HG03460 (cell line): ENCODE measurements at regions not wholly inside any gene's neighbourhood (a gene's known extent, or its start where the extent isn't known, plus 50 kb on each side); places are given as distances from the start of the nearest gene placed in this dataset.

Experiments used
- ATAC-seq: cut with Tn5 transposase; IDR thresholded peaks from one replicate; pipeline ENCODE4 v1.9.1; 2021; ENCODE audit not compliant: unreplicated experiment

DNA sequence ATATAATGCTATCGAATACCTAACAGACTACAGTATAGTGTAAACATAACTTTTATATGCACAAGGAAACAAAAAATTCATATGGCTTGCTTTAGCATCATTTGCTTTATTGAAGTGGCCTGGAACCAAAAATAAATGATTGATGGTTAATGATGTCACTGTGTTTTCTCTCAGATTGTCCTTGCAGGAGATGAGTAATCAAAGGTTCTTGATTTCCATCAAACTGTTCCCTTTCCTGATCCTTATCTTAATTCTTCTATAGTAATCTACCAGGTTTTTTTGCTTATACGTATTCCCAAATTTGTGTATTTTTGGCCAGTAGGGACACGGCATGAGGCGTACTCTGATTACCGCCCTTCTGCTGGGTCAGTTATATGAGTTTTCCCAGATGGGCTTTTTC, 104.9 kb upstream of the CXCR4 start:
- ATAC-seq, result no peak

DNA sequence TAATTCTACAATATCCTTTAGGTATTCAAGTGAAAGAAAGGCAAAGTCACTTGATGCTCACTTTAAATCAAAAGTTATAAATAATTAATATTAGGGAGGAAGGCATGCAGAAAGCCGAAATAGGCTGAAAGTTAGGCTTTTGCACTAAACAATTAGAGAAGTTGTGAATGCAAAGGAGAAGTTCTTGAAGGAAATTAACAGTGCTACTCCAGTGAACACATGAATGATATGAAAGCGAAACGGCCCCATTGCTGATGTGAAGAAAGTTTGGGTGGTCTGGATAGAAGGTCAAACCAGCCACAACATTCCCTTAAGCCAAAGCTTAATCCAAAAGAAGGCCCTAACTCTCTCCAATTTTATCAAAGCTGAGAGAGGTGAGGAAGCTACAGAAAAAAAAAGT, 103.1 kb upstream of the CXCR4 start:
- no peak for ATAC-seq

DNA sequence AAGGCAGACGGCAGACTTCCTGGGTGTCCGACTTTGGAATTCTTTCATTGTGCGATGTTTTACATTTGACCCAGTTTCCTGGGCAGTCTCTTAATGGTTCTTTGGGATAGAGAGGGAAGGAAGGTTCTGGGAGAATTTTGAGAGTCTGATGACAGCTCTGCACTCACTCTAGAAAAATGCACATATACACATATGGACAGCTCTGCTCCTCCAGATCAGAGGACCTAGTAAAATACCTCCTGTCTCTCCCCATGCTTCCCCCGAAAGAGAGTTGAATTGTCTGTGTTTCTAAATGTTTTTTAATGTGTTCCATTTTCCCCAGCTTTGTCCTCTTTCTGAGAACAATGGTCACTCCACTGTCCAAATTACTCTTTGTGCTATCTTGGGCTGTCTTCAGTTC, 102.0 kb upstream of the CXCR4 start:
- no peak for ATAC-seq

DNA sequence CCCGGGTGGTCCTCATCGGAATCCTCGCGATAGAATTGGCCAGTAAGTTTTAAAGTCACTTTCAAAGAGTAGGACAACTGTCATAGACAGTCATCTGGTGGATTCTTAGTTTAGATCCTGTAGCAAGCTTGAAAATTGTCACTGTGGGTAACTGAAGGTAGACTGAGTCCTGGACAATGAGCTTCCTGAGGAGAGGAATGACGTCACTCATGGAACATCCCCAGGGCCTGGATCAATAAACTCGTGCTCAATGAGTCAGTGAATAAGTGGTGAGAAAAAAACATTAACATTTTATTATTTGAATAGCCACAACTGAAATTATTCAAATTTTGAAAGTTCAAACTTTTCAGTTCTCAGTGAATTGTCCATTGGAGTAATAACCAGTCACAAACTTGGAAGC, 101.4 kb upstream of the CXCR4 start:
- ATAC-seq, result no peak

DNA sequence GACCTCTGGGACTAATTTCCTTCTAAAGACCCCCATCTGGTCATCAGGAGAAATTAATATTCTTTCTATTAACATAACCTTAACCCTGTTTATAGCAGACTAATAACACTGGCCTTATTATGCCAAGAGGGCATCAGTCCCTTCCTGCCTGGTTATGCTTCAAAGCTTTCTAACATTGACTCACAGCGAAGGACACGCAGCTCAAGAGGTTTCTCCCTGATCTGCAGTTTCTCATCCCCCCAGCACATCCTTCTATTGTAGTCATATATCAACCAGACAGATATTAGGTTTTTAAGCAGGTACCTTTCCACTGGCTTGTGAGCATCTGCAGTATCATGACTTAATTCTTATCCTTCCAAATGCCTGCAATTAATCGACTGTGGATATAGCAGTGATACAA, 100.0 kb upstream of the CXCR4 start:
- ATAC-seq, result peak; percentile 57

DNA sequence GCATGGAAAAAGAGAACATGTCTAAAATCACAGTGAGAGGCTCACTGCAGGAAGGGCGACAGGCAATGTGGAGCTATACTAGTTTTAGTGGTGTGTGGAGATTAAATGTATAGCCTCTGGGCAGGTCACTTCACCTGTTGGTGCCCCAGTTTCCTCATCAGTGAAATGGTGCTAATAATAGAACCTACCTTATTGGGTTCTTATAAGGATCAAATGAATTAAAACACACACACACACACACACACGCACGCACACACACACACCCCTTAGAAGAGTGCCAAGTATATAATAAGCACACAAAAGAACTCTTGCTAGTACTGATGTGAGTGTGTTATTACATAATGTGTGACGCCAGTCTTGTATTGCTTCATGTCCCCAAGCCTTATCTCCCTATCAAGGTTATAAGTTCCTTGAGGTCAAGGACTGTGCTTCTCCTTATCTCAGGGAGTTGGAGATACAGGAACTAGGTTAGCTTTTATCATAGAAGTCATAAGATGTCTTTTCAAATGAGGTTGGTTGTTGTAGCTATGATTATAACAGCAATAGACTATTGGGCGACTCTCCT, 98.0 kb upstream of the CXCR4 start:
- no peak for ATAC-seq

DNA sequence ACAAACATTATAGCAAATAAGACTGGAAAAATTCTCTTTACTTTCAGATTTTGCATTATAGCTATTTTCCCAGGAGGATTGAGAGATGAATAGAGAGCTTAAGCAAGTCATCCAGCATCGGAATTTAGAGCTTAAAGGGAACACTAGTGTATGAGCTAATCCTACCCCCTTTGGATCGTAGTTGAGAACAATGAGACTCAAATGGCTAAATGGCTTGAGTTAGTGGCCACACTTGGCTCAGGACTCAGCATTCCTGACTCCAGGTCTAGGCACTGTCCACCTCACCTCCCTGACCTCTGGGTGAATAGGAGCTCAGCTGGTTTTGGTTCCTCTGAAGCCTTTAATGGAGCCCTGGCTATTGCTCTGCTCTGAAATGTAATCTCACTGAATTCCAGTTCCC, 97.5 kb upstream of the CXCR4 start:
- ATAC-seq, result no peak

DNA sequence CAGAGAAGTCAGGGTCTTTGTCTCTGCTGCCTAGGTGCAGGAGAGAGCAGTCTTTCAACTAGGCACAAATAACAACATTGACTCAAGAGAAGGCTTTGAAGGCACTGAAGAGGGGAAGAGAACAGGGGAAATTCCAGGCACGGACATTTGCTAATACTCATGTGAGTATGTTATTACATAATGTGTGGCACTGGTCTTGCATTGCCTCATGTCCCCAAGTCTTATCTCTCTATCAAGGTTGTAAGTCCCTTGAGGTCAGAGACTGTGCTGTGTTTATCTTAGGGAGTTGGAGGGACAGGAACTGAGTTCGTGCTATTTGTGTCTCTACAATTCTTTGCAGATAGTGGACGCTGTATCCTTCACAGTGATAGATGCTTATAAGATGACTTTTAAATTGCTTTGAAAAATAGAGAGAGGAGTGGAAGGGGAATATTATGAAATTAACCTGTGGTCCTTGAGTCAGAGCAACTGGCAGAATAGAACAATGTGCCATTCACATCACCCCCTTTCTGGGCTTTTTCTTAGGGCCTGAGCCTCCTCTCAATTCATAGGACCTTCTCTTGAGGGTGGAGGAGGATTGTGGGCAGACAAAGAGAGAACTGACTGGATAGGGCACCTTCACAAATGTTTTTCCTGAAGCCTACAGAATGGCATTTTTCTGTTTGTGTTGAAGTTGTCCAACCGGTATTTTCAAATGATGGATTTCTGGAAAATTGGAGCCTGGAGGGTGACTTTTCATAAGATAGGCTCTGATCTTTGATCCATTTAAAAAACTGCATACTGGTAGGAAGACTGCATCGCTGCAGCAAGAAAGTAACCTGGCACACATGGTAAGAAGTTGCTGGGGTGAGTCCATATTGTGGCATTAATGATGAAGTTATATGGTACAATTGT, 96.6 kb upstream of the CXCR4 start:
- peak; percentile 38 for ATAC-seq

DNA sequence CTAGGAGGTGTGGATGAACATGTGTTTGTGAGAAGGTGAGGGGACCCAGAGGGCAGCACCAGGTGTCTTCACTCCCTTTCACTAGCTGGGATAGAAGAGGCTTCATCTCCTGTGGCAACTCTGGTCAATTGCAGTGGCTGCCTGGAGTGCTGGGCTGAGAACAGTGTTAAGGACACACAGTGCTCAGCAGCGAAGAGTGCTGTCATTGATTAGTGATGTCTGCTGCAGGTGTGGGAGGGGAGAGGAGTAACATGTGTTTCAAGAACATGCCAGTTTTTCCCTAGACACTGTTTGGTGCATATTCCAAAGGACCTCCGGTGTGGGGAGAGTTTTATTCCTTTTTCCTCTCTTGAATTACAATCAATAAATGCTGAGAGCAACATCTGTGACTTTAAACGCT, 95.9 kb upstream of the CXCR4 start:
- no peak for ATAC-seq

DNA sequence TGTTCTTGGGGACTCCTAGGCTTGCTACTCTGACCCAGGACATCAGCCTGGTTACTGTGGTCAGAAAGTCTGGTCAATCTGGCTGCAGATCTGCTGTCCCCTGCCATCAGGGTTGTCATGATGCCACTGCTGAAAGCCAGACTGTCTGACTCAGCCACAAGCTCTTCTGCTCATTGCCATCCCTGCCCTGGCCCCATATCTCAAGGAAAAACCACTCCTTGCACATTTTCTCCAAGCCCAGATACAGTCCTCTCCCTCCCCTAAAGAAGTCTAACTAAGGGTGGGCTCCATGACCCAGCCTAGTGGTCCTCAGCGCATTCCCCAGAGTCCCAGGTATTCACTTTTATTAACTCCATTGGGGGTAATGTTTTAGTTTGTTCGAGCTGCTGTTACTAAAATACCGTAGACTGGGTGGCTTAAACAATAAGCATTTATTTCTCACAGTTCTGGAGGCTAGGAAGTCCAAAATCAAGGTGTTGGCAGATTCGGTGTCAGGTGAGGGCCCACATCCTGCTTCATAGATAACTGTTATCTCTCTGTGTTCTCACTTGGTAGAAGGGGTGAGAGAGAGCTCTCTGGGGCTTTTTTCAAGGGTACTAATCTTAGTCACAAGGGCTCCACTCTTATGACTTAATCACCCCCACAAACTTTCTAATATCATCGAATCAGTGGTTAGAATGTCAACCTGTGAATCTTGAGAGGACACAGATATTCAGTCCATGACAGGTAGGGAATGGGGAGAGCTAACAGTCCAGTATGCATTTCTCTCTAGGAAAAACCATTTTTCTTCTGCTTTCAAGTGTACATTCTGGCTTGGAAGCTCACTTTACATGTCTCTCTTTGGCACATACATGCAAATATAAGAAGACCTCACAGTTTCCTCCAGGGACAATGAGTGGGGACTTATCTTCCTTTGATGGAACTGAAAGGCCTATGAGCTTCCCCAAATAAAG, 94.8 kb upstream of the CXCR4 start:
- ATAC-seq, result peak; percentile 66

DNA sequence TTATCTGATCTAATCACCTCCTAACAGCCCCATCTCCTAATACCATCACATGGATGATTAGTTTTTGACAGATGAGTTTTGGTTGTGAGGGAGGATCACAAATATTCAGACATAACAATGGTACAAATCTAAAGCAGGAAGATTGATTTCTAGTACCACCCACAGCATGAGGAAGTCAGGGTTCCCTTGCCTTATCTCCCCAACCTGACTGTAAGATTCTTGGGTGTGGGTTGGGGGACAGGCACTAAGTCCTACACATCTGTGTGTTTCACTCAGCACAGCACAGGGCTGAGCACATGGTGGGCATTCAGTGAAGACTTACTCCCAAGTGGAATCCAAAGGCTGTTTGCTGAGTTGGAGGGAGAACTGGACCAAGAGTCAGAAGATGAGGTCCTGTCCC, 93.8 kb upstream of the CXCR4 start:
- no peak for ATAC-seq

DNA sequence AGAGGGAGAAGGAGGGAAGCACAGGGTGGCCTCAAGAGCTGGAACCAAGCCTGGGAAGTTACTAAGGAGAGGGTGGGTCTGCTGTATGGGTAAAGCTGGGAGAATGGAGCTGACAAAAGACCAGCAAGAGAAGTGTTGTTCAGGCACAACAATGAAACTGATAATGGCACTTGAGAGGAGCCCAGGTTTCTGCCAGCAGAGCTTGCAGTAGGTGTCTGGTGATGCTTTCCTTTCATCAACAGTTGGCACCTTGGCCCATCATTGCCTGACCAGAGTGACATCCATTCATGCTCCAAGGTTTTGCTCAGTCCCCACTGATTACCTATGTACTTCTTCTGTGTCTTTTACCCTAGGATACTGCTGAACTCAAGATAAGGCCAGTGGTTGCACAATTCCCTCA, 92.9 kb upstream of the CXCR4 start:
- ATAC-seq, result no peak

DNA sequence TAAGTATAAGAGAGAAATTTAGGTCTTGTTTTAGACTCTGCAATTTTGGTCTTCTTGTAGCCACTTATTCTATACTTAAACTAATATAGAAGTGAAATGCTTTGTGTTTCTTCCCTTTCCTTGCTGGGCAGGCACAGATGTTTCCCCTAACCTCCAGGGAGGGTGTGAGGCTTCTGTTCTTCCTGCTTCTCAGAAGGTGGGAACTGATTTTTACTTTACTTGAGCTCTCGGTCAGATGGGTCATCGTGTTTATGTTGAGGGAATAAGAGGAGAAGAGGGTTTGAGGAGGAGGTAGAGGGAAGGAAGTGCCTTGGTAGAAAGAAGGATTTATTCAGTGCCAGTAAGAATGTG, 92.5 kb upstream of the CXCR4 start:
- ATAC-seq, result no peak

DNA sequence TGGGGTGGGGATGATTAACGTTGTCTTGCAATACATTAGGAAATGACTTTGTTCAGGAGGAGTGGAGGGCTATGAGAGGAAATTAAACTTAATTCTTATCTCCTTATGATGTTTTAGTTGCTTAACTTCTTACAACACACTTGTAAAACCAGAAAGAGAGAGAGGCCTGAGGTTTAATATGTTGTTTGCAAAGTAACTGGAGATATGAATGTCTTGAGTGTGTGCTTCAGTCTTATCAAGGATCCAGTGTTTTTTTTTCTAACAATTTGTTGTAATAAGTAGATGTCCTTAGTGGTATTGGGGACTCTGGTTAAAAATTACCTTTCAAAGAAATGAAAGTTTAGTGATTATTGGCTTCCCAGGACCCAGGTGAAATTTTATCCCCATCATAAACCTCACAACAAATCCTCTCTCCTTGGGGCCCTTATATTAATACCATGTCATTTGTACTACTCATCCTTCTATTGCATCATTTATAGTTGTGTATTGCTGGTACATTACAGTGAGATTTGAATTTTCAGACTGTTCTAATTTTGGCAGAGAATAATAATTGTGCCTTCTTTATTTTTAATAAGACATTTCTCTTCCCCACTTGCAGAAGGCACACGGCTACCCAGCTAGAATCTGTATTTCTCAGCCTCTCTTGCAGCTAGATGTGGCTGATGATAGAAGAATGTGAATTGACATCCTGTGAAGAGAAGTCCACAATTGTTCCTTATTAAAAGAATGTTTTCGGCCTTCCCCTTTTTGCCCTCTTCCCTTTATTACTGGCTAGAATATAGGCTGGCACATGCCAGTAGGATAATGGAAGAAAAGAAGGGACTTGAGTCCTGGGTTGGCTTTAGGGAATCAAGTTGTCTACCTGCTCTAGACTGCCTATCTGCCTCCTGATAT, 91.9 kb upstream of the CXCR4 start:
- ATAC-seq, result no peak

DNA sequence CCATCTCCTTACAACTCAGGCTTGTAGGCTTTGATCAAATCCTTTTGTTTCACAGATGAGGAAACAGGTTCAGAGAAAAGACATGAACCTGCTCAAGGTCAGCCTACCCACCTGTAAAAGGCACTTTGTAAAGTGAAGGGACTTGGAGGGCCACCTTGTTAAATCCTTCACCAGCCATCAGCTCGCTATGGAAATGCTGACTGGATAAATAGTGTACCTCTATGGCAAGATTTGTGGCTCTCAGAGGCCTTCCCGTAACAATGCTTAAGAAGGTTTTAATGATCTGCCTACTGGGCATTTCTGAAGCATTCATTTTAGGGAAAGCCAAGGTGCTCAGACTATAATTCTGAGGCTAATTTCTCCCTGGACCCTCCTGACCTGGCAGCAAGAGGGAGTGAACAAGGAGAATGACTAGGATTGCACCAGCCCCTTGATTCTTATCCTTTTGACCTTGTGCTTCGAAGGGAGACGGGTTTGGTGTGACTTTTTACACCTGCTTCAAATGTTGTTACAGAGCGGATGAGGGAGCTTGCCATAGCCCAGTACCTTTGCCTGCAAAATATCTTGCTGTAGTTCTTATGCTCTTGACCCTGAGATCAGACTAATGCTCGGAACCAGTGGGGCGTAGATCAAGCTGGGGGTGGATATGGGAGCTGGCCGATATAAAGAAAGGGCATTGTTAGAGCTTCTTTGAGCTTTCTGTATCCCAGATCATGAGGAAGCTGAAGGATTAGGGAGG, 90.9 kb upstream of the CXCR4 start:
- no peak for ATAC-seq

DNA sequence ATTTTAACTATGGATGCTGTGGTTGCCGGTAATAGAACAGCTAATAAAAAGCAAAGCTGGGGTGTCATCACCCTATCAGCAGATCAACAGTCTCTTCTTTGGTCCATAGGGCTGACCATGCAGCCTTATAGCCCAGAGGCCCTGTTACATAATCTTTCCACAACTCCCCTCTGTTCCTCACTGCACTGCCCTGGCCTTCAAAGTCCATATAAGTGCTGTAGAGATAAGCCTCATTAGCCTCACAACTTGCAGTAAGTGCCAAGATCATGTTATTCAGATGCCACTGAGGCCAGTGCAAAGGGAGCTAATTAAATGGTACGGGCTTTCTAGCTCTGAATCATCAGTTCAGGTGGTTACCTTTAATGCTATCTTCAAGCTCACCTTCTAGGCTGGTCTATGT, 89.7 kb upstream of the CXCR4 start:
- ATAC-seq, result peak; percentile 4

DNA sequence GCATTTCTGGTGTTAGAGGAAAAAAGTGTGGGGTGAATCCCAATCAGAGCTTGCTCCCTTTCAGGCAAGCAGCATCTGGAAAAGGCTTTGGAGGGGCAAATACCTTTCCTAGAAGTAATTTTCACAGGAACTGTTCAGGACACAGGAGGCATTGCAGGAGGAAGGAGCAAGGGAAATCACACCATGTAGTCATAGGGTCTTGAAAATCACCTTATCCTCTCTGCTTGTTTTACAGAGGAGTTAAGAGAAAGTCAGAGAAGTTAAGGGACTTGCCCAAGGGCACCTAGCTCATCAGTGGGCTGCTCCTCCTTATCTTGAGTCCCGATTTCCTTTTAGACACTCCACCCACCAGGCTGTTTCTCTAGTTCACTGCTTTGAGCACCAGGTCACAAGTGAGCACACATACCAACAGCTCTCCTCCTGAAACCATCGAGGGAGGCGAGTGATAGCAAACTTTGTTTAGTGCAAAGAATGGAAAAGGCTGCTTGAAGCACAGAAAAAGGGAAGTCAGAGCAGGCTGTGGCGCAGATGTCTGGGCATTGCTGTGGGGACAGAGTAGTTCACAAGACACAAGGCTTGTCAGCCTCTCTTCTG, 89.2 kb upstream of the CXCR4 start:
- peak; percentile 57 for ATAC-seq

DNA sequence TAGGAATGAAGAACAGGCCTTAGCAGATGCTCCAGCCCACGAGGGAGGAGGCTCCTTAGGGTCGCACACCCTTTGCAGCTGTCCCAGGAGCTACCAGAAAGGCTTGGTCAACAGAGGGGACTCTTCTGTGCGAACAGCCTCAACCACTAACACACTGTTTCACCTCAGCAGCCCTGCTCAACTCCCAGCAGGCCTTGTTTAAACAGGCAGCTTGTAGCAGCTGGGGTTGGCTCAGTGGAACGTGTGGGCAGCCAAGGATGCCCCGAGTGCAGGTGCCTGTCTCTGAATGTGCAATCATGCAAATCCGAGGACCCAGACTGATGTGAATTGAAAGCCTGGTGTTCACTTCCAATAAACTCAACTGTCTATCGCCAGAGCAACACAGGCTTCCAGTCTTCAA, 88.7 kb upstream of the CXCR4 start:
- peak; percentile 94 for ATAC-seq

DNA sequence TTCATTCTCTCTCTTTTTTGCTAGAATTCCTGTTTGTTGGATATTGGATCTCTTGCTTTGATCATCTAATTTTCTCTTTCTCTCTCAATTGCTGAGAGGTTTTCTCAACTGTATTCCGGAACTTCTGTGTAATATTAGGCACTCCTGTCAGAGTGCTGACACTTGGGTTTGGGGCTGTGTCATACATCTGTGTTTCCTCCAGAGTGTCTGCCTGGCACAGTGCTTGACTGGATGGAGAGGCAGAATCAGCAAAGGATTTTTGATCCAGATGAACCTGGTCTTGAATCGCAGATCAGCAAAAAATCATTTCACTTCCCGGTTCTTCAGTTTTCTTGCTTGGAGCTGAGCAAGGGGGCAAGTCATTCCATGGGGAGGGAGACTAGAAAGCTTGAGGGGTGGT, 87.7 kb upstream of the CXCR4 start:
- no peak for ATAC-seq

DNA sequence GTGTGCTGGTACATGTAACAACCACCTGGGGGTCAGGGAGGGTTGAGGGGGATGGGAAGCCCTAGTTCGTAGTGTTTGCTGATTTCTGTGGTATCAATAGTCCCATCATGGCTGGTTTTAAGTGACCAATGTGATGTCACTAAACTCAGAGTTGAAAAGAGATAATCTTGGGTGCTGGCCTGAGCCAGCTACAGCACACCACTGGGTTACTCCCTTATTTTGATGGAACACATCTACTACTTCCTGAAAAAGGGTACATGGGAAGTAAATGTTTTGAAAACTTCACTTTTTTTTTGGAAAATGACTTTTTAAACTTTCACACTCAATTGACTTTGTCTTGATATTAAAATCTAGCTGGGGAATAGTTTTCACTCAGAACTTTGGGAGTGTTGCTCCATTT, 87.0 kb upstream of the CXCR4 start:
- ATAC-seq, result no peak
